ENCODE measurements at regions not wholly inside any gene's neighbourhood (a gene's known extent, or its start where the extent isn't known, plus 50 kb on each side); places are given as distances from the start of the nearest gene placed in this dataset.

DNA sequence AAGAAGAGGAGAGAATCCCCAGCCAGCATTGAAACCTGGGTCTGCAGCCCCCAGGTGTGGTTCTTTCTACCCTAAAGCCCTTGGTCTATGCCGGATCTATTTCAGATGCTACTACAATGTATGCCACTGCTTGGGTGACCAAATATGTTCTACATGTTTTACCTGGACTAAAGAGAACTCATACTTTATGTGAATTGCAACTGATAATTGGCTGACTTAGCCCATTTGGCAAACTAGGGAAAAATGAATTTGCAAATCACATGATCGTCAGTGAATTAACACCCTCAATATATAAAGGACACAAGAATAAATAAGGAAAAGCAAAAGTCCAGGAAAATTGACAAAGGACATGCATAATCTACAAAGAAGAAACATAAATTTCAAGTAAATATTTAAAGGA is 308.8 kb upstream of the IRX2 start:
- TF ChIP-seq, protein P1, sequence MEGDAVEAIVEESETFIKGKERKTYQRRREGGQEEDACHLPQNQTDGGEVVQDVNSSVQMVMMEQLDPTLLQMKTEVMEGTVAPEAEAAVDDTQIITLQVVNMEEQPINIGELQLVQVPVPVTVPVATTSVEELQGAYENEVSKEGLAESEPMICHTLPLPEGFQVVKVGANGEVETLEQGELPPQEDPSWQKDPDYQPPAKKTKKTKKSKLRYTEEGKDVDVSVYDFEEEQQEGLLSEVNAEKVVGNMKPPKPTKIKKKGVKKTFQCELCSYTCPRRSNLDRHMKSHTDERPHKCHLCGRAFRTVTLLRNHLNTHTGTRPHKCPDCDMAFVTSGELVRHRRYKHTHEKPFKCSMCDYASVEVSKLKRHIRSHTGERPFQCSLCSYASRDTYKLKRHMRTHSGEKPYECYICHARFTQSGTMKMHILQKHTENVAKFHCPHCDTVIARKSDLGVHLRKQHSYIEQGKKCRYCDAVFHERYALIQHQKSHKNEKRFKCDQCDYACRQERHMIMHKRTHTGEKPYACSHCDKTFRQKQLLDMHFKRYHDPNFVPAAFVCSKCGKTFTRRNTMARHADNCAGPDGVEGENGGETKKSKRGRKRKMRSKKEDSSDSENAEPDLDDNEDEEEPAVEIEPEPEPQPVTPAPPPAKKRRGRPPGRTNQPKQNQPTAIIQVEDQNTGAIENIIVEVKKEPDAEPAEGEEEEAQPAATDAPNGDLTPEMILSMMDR (IDR thresholded peaks at IDR 0.05) = no peak
- TF ChIP-seq EP300 (IDR thresholded peaks at IDR 0.05) = no peak
- no peak for TF ChIP-seq POLR2AphosphoS5 (IDR thresholded peaks at IDR 0.05)
- TF ChIP-seq POLR2A (IDR thresholded peaks at IDR 0.05) = no peak
